ENCODE measurements at regions not wholly inside any gene's neighbourhood (a gene's known extent, or its start where the extent isn't known, plus 50 kb on each side); places are given as distances from the start of the nearest gene placed in this dataset.

- TF ChIP-seq CTCF (IDR thresholded peaks at IDR 0.05; ENCODE audit: low read depth, low read length, missing control alignments) = peak; percentile 18
- DNase-seq (ENCODE audit: extremely low read depth, low read depth) = peak; percentile 20
- no peak overlapping the region for H3K4me3 ChIP-seq (replicated peaks; ENCODE audit: low read depth, low read length)
Measured at GRCh38 chr10:28250782-28251181, 52.1 kb downstream of the MPP7 start.

GRCh38 chr10:28250358-28250757 is 52.5 kb downstream of the MPP7 start:
- no peak for TF ChIP-seq CTCF (IDR thresholded peaks at IDR 0.05; ENCODE audit: low read depth, low read length, missing control alignments)
- no peak overlapping the region for H3K4me3 ChIP-seq (replicated peaks; ENCODE audit: low read depth, low read length)
- no peak for DNase-seq (ENCODE audit: extremely low read depth, low read depth)

GRCh38 chr10:28249512-28249911 is 53.4 kb downstream of the MPP7 start:
- no peak for DNase-seq (ENCODE audit: extremely low read depth, low read depth)
- TF ChIP-seq CTCF (IDR thresholded peaks at IDR 0.05; ENCODE audit: low read depth, low read length, missing control alignments) = no peak
- no peak overlapping the region for H3K4me3 ChIP-seq (replicated peaks; ENCODE audit: low read depth, low read length)

GRCh38 chr10:28248092-28248491 is 54.8 kb downstream of the MPP7 start:
- H3K4me3 ChIP-seq (replicated peaks; ENCODE audit: low read depth, low read length) = no peak overlapping the region
- peak; percentile 78 for DNase-seq (ENCODE audit: extremely low read depth, low read depth)
- no peak for TF ChIP-seq CTCF (IDR thresholded peaks at IDR 0.05; ENCODE audit: low read depth, low read length, missing control alignments)

- no peak for TF ChIP-seq CTCF (IDR thresholded peaks at IDR 0.05; ENCODE audit: low read depth, low read length, missing control alignments)
- no peak for DNase-seq (ENCODE audit: extremely low read depth, low read depth)
- no peak overlapping the region for H3K4me3 ChIP-seq (replicated peaks; ENCODE audit: low read depth, low read length)
Measured at GRCh38 chr10:28246023-28246422, 56.8 kb downstream of the MPP7 start.

GRCh38 chr10:28243923-28244322 is 58.9 kb downstream of the MPP7 start:
- DNase-seq (ENCODE audit: extremely low read depth, low read depth) = no peak
- H3K4me3 ChIP-seq (replicated peaks; ENCODE audit: low read depth, low read length) = no peak overlapping the region
- no peak for TF ChIP-seq CTCF (IDR thresholded peaks at IDR 0.05; ENCODE audit: low read depth, low read length, missing control alignments)

GRCh38 chr10:28242555-28243204 is 60.2 kb downstream of the MPP7 start:
- TF ChIP-seq CTCF (IDR thresholded peaks at IDR 0.05; ENCODE audit: low read depth, low read length, missing control alignments) = no peak
- H3K4me3 ChIP-seq (replicated peaks; ENCODE audit: low read depth, low read length) = no peak overlapping the region
- DNase-seq (ENCODE audit: extremely low read depth, low read depth) = no peak

Measured in HFF-Myc (cell line).